ENCODE measurements at regions not wholly inside any gene's neighbourhood (a gene's known extent, or its start where the extent isn't known, plus 50 kb on each side); places are given as distances from the start of the nearest gene placed in this dataset.

DNA sequence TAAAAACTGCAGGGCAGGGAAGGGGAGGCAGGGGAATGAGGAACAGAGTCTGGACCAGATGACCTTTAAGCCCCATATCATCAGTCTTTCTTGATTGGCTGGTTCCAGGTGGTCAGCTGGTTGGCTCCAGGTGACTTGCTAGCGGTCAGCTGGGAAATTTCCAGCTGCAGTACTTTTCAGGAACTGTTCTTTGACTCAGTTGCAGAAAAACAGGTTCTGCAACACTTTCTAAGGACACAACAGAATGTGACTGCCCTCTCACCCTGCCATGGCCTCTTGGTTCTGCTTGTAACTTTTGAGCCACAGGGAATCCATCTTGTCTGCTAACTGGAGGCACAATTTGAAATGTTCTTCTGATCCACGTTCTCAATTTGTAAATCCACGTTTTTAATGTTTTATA, 278.3 kb upstream of the LRATD1 start:
- H3K27me3 ChIP-seq: no peaks in the 10 kb centered on the region
- no peak overlapping the region for H3K4me3 ChIP-seq
- H3K4me1 ChIP-seq: no peaks in the 10 kb centered on the region
- no peak overlapping the region for H3K27ac ChIP-seq (replicated peaks in 1 of 4)
- TF ChIP-seq EP300 (IDR thresholded peaks at IDR 0.05) (no peak), POLR2A (IDR thresholded peaks at IDR 0.05; ENCODE audit: low read depth) (no peak), POLR2AphosphoS5 (IDR thresholded peaks at IDR 0.05) (no peak)
- TF ChIP-seq, protein P1, sequence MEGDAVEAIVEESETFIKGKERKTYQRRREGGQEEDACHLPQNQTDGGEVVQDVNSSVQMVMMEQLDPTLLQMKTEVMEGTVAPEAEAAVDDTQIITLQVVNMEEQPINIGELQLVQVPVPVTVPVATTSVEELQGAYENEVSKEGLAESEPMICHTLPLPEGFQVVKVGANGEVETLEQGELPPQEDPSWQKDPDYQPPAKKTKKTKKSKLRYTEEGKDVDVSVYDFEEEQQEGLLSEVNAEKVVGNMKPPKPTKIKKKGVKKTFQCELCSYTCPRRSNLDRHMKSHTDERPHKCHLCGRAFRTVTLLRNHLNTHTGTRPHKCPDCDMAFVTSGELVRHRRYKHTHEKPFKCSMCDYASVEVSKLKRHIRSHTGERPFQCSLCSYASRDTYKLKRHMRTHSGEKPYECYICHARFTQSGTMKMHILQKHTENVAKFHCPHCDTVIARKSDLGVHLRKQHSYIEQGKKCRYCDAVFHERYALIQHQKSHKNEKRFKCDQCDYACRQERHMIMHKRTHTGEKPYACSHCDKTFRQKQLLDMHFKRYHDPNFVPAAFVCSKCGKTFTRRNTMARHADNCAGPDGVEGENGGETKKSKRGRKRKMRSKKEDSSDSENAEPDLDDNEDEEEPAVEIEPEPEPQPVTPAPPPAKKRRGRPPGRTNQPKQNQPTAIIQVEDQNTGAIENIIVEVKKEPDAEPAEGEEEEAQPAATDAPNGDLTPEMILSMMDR (IDR thresholded peaks at IDR 0.05): no peak
- DNase-seq (ENCODE audit: extremely low spot score): no peak
- no peaks in the 10 kb centered on the region for H3K9me3 ChIP-seq
- H3K36me3 ChIP-seq: no peaks in the 10 kb centered on the region
- WGBS: 76% methylated on average over 3 of the region's 3 CpGs
- intact Hi-C loops (cut with DNase I): no loop called here

DNA sequence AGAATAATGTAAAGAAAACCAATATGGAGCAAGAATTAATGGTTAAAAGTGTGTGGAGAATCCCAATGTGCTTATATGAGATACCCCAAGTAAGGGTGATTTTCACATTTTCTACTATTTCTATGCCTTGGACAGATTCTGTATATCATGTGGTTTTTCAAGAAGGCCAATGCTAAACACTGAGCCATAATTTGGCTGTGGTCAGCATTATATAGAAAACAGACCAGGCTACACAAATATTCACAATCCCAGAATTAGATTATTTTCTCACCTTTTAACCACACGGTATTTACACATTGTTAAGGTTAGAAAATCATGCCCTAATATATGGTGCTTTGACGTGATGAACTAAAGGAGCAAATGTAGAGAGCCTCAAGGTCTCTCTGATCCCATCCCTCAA, 277.4 kb upstream of the LRATD1 start:
- DNase-seq (ENCODE audit: extremely low spot score): no peak
- intact Hi-C loops (cut with DNase I): no loop called here
- Histone ChIP-seq H3K27ac (replicated peaks in 1 of 4) (no peak overlapping the region), H3K4me3 (no peak overlapping the region), H3K36me3 (no peaks in the 10 kb centered on the region), H3K4me1 (no peaks in the 10 kb centered on the region), H3K27me3 (no peaks in the 10 kb centered on the region), H3K9me3 (no peaks in the 10 kb centered on the region)
- WGBS: 79% methylated on average over 2 of the region's 2 CpGs
- TF ChIP-seq EP300 (IDR thresholded peaks at IDR 0.05) (no peak), POLR2AphosphoS5 (IDR thresholded peaks at IDR 0.05) (no peak), POLR2A (IDR thresholded peaks at IDR 0.05; ENCODE audit: low read depth) (no peak)
- TF ChIP-seq, protein P1 (IDR thresholded peaks at IDR 0.05): no peak

DNA sequence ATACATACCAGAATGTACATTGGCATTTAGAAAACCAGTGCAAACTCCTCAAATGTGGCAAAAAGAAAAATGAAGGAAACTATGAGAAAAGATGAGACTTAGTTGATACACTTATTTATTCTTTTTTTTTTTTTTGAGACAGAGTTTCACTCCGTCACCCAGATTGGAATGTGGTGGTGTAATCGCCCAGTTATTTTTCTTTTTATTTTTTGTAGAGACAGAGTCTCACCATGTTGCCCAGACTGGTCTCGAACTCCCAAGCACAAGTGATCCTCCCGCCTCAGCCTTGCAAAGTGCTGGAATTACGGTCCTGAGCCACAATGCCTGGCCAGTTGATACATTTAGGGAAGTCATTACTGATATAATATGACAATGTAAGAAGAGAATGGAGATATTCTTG, 274.2 kb upstream of the LRATD1 start:
- no peak overlapping the region for H3K4me3 ChIP-seq
- DNase-seq (ENCODE audit: extremely low spot score): no peak
- WGBS: 76% methylated on average over 5 of the region's 5 CpGs
- intact Hi-C loops (cut with DNase I): no loop called here
- TF ChIP-seq, protein P1 (IDR thresholded peaks at IDR 0.05): no peak
- TF ChIP-seq POLR2A (IDR thresholded peaks at IDR 0.05; ENCODE audit: low read depth) (no peak), EP300 (IDR thresholded peaks at IDR 0.05) (no peak), POLR2AphosphoS5 (IDR thresholded peaks at IDR 0.05) (no peak)
- no peaks in the 10 kb centered on the region for H3K27me3 ChIP-seq
- H3K36me3 ChIP-seq: no peaks in the 10 kb centered on the region
- no peaks in the 10 kb centered on the region for H3K4me1 ChIP-seq
- no peak overlapping the region for H3K27ac ChIP-seq (replicated peaks in 1 of 4)
- no peaks in the 10 kb centered on the region for H3K9me3 ChIP-seq

DNA sequence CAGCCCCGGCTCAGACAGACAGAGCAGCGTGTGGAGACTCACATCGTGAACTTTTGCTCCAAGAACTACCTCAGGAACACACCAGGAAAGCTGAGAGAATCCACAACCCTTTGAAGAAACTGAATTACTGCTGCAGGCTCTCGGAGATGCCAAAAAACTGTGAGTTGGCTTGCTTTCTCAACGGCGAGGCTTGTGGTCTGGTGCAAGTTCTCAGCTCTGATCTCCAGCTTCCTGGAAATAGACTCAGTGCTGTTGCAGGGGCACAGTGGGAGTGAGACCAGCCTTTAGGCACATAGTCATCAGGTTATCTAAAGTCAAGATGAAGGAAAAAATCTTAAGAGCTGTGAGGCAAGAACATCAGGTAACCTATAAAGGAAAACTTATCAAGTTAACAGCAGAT, 273.7 kb upstream of the LRATD1 start:
- intact Hi-C loops (cut with DNase I): no loop called here
- Histone ChIP-seq H3K4me3 (no peak overlapping the region), H3K27ac (replicated peaks in 1 of 4) (no peak overlapping the region), H3K36me3 (no peaks in the 10 kb centered on the region), H3K27me3 (no peaks in the 10 kb centered on the region), H3K9me3 (no peaks in the 10 kb centered on the region), H3K4me1 (no peaks in the 10 kb centered on the region)
- WGBS: 88% methylated on average over 6 of the region's 6 CpGs
- DNase-seq (ENCODE audit: extremely low spot score): no peak
- TF ChIP-seq EP300 (IDR thresholded peaks at IDR 0.05) (no peak), POLR2A (IDR thresholded peaks at IDR 0.05; ENCODE audit: low read depth) (no peak), POLR2AphosphoS5 (IDR thresholded peaks at IDR 0.05) (no peak)
- TF ChIP-seq, protein P1 (IDR thresholded peaks at IDR 0.05): no peak

DNA sequence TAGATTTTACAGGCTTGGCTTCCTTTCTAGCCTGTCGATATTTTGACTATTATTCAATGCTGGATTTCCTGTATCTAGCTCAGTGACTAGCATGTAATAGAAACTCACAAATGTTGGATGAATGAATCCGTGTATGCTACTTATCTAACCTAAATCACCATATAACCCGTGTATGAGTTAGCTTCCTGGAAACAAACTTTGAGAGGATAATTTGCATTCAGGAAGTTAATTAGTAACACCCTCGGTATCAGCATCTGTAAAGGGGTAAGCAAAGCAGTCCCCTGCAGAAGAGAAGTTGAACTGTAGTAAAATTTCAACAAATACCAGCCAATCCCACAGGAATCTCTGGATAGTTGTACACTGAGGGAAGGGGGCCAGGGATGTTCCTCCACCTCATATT, 269.4 kb upstream of the LRATD1 start:
- TF ChIP-seq POLR2A (IDR thresholded peaks at IDR 0.05; ENCODE audit: low read depth) (no peak), POLR2AphosphoS5 (IDR thresholded peaks at IDR 0.05) (no peak), EP300 (IDR thresholded peaks at IDR 0.05) (no peak)
- TF ChIP-seq, protein P1 (IDR thresholded peaks at IDR 0.05): no peak
- H3K4me1 ChIP-seq: no peaks in the 10 kb centered on the region
- no peak for DNase-seq (ENCODE audit: extremely low spot score)
- intact Hi-C loops (cut with DNase I): no loop called here
- 77% methylated on average over 4 of the region's 4 CpGs for WGBS
- H3K36me3 ChIP-seq: no peaks in the 10 kb centered on the region
- no peaks in the 10 kb centered on the region for H3K27me3 ChIP-seq
- H3K4me3 ChIP-seq: no peak overlapping the region
- H3K27ac ChIP-seq (replicated peaks in 1 of 4): no peak overlapping the region
- no peaks in the 10 kb centered on the region for H3K9me3 ChIP-seq
